ENCODE measurements at regions not wholly inside any gene's neighbourhood (a gene's known extent, or its start where the extent isn't known, plus 50 kb on each side); places are given as distances from the start of the nearest gene placed in this dataset.

DNA sequence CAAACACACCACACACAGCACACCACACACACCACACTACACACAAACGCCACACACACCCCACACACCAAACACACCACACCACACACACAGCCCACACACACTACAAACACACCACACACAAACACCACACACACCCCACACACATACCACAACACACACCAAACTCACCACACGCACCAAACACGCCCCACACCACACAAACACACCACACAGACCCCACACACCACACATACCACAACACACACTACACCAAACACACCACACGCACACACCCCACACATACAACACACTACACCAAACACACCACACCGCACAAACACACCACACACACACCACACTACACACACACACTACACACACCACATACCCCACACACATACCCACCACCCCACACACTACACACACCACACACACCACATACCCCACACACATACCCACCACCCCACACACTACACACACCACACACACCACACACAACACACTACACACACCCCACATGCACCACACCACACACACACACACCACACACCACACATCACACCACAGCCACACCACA, 151.2 kb downstream of the ERCC6L2 start:
- DNase-seq (ENCODE audit: low spot score) = no peak
- Mint-ChIP-seq H3K36me3 (ENCODE audit: low read depth) (peaks cover 9% of the 10 kb centered on the region), H3K4me1 (ENCODE audit: low read depth) (peaks cover 43% of the 10 kb centered on the region), H3K27ac (peak overlapping the region; percentile 68), H3K27me3 (ENCODE audit: insufficient read depth) (peaks cover 33% of the 10 kb centered on the region), H3K9me3 (peaks cover 3% of the 10 kb centered on the region), H3K4me3 (no peak overlapping the region)
- intact Hi-C loops (cut with micrococcal nuclease) = no loop called here

DNA sequence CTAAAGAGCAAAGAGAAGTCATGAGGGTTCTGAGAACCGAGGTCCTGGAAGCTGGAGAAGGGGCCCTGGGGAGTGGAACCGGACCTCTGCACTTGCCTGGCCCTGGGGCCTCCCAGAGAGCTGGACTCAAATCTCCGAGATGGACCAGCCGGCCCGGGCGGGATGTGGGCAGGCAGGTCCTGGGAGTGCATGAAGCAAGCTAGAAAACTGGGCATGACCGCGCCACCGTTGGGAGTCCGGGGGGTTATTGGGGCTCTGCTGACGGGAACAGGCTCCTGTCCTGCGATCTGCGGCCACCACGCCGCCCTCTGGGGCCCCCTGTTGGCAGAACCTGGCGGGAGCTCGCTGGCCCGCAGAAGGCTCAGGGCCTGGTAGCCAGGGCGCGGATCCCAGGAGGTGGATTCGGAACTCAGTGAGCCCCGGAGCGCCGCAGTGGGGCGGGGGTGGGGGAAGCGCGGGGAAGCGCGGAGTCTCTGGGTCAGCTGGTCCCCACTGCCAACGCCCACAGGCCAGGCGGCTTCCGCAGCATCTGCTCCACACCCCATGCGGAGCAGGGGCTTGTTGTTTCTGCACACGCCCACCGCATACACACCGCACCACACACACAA, 150.6 kb downstream of the ERCC6L2 start:
- peaks cover 33% of the 10 kb centered on the region for H3K27me3 Mint-ChIP-seq (ENCODE audit: insufficient read depth)
- peak overlapping the region; percentile 13 for H3K27ac Mint-ChIP-seq
- no peak overlapping the region for H3K4me3 Mint-ChIP-seq

DNA sequence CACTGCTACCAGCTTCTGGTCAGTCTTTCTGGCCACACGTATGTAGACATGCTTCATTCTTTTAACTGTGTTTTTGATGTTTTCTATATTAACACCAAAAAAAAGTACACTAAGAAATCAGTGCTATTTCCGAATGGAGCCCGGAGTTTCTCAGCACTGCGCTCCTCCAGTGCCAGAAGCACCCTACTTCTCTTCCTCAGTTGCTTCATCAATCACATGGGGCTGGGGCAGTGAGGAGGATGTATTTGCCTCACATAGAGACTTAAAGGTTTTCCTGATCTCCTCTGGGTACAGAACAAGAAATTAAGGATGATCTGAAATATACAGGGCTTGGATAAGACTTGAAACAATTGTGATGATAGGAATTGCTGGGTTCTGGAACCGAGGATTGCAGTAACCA, 148.0 kb downstream of the ERCC6L2 start:
- intact Hi-C loops (cut with micrococcal nuclease) = loop anchor here (2.0 kb wide), 1 partner anchor 15 kb away; no protein-coding TSS in a partner anchor
- DNase-seq (ENCODE audit: low spot score) = no peak
- H3K27me3 Mint-ChIP-seq (ENCODE audit: insufficient read depth) = peaks cover 27% of the 10 kb centered on the region
- H3K4me3 Mint-ChIP-seq = peak overlapping the region; percentile 72
- H3K9me3 Mint-ChIP-seq = peaks cover 3% of the 10 kb centered on the region
- H3K4me1 Mint-ChIP-seq (ENCODE audit: low read depth) = peaks cover 56% of the 10 kb centered on the region
- peak overlapping the region; percentile 92 for H3K27ac Mint-ChIP-seq
- H3K36me3 Mint-ChIP-seq (ENCODE audit: low read depth) = peaks cover 15% of the 10 kb centered on the region

More for the DNA sequence above, 150.6 kb downstream of the ERCC6L2 start:
- H3K4me1 Mint-ChIP-seq (ENCODE audit: low read depth) = peaks cover 43% of the 10 kb centered on the region
- peaks cover 3% of the 10 kb centered on the region for H3K9me3 Mint-ChIP-seq
- DNase-seq (ENCODE audit: low spot score) = no peak
- intact Hi-C loops (cut with micrococcal nuclease) = no loop called here
- peaks cover 9% of the 10 kb centered on the region for H3K36me3 Mint-ChIP-seq (ENCODE audit: low read depth)

DNA sequence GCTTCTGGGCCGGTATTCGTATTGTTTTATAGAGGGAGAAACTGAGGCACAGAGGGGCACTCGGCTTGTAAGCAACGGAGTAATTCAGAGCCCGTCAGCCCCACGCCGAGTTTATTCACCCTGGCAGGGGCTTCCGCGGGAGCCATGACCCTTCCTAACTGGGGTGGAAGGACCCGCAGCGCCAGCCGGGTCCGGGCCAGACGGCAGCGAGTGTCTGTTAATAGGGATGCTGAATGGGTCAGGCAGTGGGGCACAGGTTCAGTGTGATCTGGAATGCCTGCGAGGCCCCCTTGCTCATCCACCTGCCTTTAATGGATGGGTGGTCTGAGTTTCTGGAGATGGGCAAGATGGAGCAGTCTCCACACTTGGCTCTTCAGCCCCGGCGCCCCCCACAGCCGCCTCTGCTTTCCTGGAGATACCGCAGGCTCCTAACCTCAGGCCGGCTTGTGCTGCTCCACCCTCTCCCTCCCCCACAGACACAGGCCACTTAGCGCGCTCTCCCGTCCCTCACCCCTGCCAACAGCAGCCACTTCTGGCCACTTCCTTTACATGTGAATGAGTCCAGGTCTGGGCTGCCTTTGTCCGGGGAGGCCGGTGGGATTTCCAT, 147.1 kb downstream of the ERCC6L2 start:
- intact Hi-C loops (cut with micrococcal nuclease) = loop anchor here (2.0 kb wide), 1 partner anchor 14 kb away; no protein-coding TSS in a partner anchor
- Mint-ChIP-seq H3K27ac (peak overlapping the region; percentile 92), H3K9me3 (peaks cover 3% of the 10 kb centered on the region), H3K36me3 (ENCODE audit: low read depth) (peaks cover 16% of the 10 kb centered on the region), H3K27me3 (ENCODE audit: insufficient read depth) (peaks cover 18% of the 10 kb centered on the region), H3K4me1 (ENCODE audit: low read depth) (peaks cover 54% of the 10 kb centered on the region), H3K4me3 (peak overlapping the region; percentile 86)
- DNase-seq (ENCODE audit: low spot score) = no peak

DNA sequence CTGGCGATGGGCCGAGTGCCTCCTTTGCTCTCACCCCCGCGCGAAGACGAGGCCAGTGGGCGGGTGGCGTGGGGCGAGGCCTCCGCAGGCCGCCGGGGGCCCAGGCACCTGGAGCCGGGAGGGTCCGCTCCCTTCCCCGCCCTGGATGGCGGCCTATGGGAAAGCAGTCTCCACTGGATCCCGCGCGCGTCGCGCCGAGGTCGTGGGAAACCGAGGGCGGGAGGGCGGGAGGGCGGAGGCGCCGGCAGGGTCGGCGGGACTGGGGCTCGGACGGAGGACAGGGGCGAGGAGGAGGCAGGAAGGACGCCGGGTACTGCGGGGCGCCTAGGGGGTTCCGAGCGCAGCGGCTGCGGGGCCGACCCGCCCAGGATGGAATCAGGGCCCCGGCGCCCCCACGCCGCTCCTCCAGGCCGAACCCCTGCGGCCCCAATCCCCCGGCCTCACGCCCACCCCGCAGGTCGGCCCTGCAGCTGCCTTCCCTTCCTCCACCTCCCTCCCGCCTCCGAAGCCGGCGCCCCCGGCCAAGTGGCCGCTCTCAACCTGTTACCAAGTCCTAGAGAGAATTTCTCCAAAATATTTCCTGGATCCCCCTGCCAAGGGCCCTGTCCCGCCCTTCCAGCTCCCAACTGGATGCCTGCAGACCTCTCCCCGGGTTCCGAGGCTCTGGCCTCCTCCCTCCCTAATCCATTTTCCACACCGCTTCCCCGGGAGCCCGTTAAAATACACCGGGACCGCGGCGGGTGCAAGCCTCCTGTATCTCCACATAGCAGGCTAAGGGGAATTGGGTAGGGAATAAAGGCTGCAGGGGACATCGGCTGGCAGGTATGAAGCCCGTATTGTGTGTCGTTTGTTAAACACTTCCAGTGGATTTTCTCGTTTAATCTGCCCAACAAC, 146.3 kb downstream of the ERCC6L2 start:
- intact Hi-C loops (cut with micrococcal nuclease) = loop anchor here (2.0 kb wide), 1 partner anchor 13 kb away; no protein-coding TSS in a partner anchor
- peaks cover 15% of the 10 kb centered on the region for H3K36me3 Mint-ChIP-seq (ENCODE audit: low read depth)
- peak overlapping the region; percentile 86 for H3K4me3 Mint-ChIP-seq
- H3K27ac Mint-ChIP-seq = peak overlapping the region; percentile 93
- no peak for DNase-seq (ENCODE audit: low spot score)
- H3K9me3 Mint-ChIP-seq = peaks cover 3% of the 10 kb centered on the region
- peaks cover 60% of the 10 kb centered on the region for H3K4me1 Mint-ChIP-seq (ENCODE audit: low read depth)
- H3K27me3 Mint-ChIP-seq (ENCODE audit: insufficient read depth) = peaks cover 17% of the 10 kb centered on the region

DNA sequence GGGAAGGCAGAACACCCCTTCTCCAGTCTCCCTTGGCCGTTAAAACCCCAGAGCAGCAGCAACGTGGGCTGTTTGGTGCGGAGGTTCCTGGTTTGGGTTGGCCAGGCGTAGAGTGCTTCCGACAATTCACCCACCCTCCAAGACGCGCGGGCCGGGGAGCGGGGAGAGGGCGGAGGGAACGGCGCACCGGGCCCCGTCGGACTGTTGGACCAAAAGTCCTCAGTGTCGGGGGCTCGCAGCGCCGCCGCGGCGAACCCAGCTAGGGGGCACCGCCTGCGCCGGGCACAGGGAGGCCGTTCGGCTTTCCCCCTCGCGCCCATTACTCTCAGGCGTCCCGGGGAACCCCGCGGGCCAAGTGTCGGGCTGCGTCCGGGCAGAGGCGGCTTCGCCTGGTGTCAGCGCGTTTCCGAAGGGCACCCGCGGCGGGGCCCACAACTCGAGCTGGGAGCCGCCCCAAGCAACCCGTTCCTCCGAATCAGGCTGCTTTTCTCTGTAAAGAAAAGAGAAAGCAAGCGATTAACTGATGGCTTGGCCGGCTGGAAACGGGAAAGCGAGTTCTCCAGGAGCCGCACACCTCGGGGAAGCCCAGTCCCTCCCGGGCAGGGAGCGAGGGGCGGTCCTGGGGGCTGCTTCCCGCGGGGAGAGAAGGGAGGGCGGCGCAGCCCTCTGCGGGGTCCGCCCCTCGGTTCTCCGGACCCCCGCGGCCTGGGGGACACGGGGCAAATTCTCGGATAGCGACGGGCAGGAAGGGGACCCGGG, 145.5 kb downstream of the ERCC6L2 start:
- peaks cover 17% of the 10 kb centered on the region for H3K27me3 Mint-ChIP-seq (ENCODE audit: insufficient read depth)
- DNase-seq (ENCODE audit: low spot score) = peak; percentile 59
- intact Hi-C loops (cut with micrococcal nuclease) = no loop called here
- peak overlapping the region; percentile 93 for H3K27ac Mint-ChIP-seq
- H3K4me1 Mint-ChIP-seq (ENCODE audit: low read depth) = peaks cover 64% of the 10 kb centered on the region
- H3K4me3 Mint-ChIP-seq = peak overlapping the region; percentile 82
- peaks cover 3% of the 10 kb centered on the region for H3K9me3 Mint-ChIP-seq
- H3K36me3 Mint-ChIP-seq (ENCODE audit: low read depth) = peaks cover 12% of the 10 kb centered on the region

DNA sequence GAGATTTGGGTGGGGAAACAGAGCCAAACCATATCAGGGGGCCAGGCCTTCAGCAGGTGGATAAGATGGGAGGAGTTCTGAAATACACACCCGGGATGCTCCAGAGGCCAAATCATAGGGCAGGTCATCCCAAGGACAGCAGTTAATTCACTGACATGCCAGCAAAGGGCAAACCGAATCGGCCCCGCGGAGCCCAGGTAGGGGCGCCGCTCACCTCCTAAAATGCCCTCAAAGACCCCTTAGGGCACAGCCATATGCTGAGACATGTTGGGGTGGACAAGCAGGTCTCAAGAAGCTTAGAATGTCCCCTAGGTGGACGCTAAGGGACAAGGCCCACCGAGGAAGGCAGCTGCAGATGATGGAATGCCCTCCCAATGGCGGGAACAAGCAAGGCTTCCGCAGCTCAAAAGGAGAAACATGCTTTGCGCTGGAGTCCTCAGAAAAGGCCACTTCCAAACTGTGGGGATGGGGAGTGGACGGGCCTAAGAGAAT, 144.9 kb downstream of the ERCC6L2 start:
- no peak for DNase-seq (ENCODE audit: low spot score)
- H3K27ac Mint-ChIP-seq = peak overlapping the region; percentile 84
- intact Hi-C loops (cut with micrococcal nuclease) = no loop called here
- H3K36me3 Mint-ChIP-seq (ENCODE audit: low read depth) = peaks cover 7% of the 10 kb centered on the region
- H3K27me3 Mint-ChIP-seq (ENCODE audit: insufficient read depth) = peaks cover 15% of the 10 kb centered on the region
- peak overlapping the region; percentile 67 for H3K4me3 Mint-ChIP-seq
- H3K4me1 Mint-ChIP-seq (ENCODE audit: low read depth) = peaks cover 63% of the 10 kb centered on the region
- H3K9me3 Mint-ChIP-seq = no peaks in the 10 kb centered on the region
